WTC11 (cell line): ENCODE measurements at regions not wholly inside any gene's neighbourhood (a gene's known extent, or its start where the extent isn't known, plus 50 kb on each side); places are given as distances from the start of the nearest gene placed in this dataset.

Experiments
- ATAC-seq: fragments of 200-7000 bp; cut with Tn5 transposase; 2 replicates; pipeline ENCODE4 v1.10.0; 2021; ENCODE audit warnings: mild to moderate bottlenecking, moderate library complexity
- CTCF ChIA-PET: fragments of 300-600 bp; sonication (Branson Sonifier 250); formaldehyde crosslinking; loops from one replicate; lab custom pipeline; 2021; ENCODE audit warnings: antibody characterized with exemption; lab: Charles Lee
- POLR2A ChIA-PET: fragments of 350-600 bp; sonication (Branson Sonifier 250); formaldehyde crosslinking; loops from one replicate; lab custom pipeline; 2021; ENCODE audit warnings: antibody characterized with exemption; lab: Charles Lee
- DNase-seq: peaks from one replicate; pipeline ENCODE4 v3.0.0; 2021; ENCODE audit warnings: low spot score
- H3K27ac Mint-ChIP-seq: 2 replicates; pipeline ENCODE4 v1.8.0; 2021; ENCODE audit warnings: mixed read lengths
- H3K27me3 Mint-ChIP-seq: 2 replicates; pipeline ENCODE4 v1.8.0; 2021; ENCODE audit warnings: low read depth, mild to moderate bottlenecking, moderate library complexity, mixed read lengths
- H3K36me3 Mint-ChIP-seq: 2 replicates; pipeline ENCODE4 v1.8.0; 2021; ENCODE audit warnings: mixed read lengths
- H3K4me1 Mint-ChIP-seq: 2 replicates; pipeline ENCODE4 v1.8.0; 2022; ENCODE audit warnings: mixed read lengths
- H3K4me3 Mint-ChIP-seq: 2 replicates; pipeline ENCODE4 v1.8.0; 2021; ENCODE audit warnings: mild to moderate bottlenecking, moderate library complexity, mixed read lengths
- H3K9me3 Mint-ChIP-seq: 2 replicates; pipeline ENCODE4 v1.8.0; 2021; ENCODE audit warnings: mixed read lengths
- AFF4 ChIP-seq: sonication (generic); formaldehyde crosslinking; IDR thresholded peaks from 2 replicates; pipeline ENCODE4 v1.8.1; 2023; ENCODE audit warnings: mild to moderate bottlenecking, missing genetic modification reagents, borderline replicate concordance
- ATF2 ChIP-seq: sonication (generic); formaldehyde crosslinking; IDR thresholded peaks from 2 replicates; pipeline ENCODE4 v1.8.1; 2022; ENCODE audit warnings: low read depth, missing genetic modification reagents, borderline replicate concordance
- CBFB ChIP-seq: sonication (generic); formaldehyde crosslinking; IDR thresholded peaks from 2 replicates; pipeline ENCODE4 v1.8.1; 2022; ENCODE audit warnings: mild to moderate bottlenecking, low read depth, missing genetic modification reagents
- ELF4 ChIP-seq: sonication (generic); formaldehyde crosslinking; IDR thresholded peaks from 2 replicates; pipeline ENCODE4 v1.8.1; 2022; ENCODE audit warnings: low read depth, mild to moderate bottlenecking, moderate library complexity, missing genetic modification reagents
- ETV6 ChIP-seq: sonication (generic); formaldehyde crosslinking; IDR thresholded peaks from 2 replicates; pipeline ENCODE4 v1.8.1; 2022; ENCODE audit warnings: mild to moderate bottlenecking, missing genetic modification reagents
- GABPB1 ChIP-seq: sonication (generic); formaldehyde crosslinking; IDR thresholded peaks from 2 replicates; pipeline ENCODE4 v1.8.1; 2023; ENCODE audit warnings: mild to moderate bottlenecking, missing genetic modification reagents
- IRF2 ChIP-seq: sonication (generic); formaldehyde crosslinking; IDR thresholded peaks from 2 replicates; pipeline ENCODE4 v1.8.0; 2022; ENCODE audit warnings: low read depth, missing genetic modification reagents, borderline replicate concordance
- KAT7 ChIP-seq: sonication (generic); formaldehyde crosslinking; IDR thresholded peaks from 2 replicates; pipeline ENCODE4 v1.8.1; 2023; ENCODE audit warnings: missing genetic modification reagents, mild to moderate bottlenecking, borderline replicate concordance
- NR3C1 ChIP-seq: sonication (generic); formaldehyde crosslinking; conservative IDR thresholded peaks from 2 replicates; pipeline ENCODE4 v1.8.1; 2023; ENCODE audit warnings: low read depth, mild to moderate bottlenecking, missing genetic modification reagents
- SMAD4 ChIP-seq: sonication (generic); formaldehyde crosslinking; IDR thresholded peaks from 2 replicates; pipeline ENCODE4 v1.8.0; 2022; ENCODE audit warnings: mild to moderate bottlenecking, missing genetic modification reagents
- SOX15 ChIP-seq: fragments of 250-450 bp; sonication (Bioruptor Pico); IDR thresholded peaks from 2 replicates; pipeline ENCODE4 v1.9.0; 2021; ENCODE audit warnings: mild to moderate bottlenecking
- SP1 ChIP-seq: sonication (generic); formaldehyde crosslinking; conservative IDR thresholded peaks from 2 replicates; pipeline ENCODE4 v1.8.1; 2022; ENCODE audit warnings: missing genetic modification reagents
- TCF7 ChIP-seq: sonication (generic); formaldehyde crosslinking; IDR thresholded peaks from 2 replicates; pipeline ENCODE4 v1.8.0; 2022; ENCODE audit warnings: mild to moderate bottlenecking, low read depth, missing genetic modification reagents, moderate library complexity
- ZNF138 ChIP-seq: sonication (generic); formaldehyde crosslinking; conservative IDR thresholded peaks from 2 replicates; pipeline ENCODE4 v1.8.1; 2022; ENCODE audit warnings: mild to moderate bottlenecking, moderate library complexity, missing genetic modification reagents
- ZNF219 ChIP-seq: sonication (generic); formaldehyde crosslinking; IDR thresholded peaks from 2 replicates; pipeline ENCODE4 v1.8.0; 2023; ENCODE audit warnings: missing genetic modification reagents, mild to moderate bottlenecking, borderline replicate concordance
- ZNF396 ChIP-seq: fragments of 250-450 bp; sonication (Bioruptor Pico); IDR thresholded peaks from 2 replicates; pipeline ENCODE4 v1.8.0; 2021; ENCODE audit warnings: mild to moderate bottlenecking, moderate library complexity, borderline replicate concordance
- TF ChIP-seq, protein P1 (sequence below): sonication (generic); formaldehyde crosslinking; conservative IDR thresholded peaks from 2 replicates; pipeline ENCODE4 v1.8.1; 2023; ENCODE audit warnings: mild to moderate bottlenecking, low read depth, missing genetic modification reagents, moderate library complexity
- TF ChIP-seq, protein P2 (sequence below): sonication (generic); formaldehyde crosslinking; IDR thresholded peaks from 2 replicates; pipeline ENCODE4 v1.8.0; 2022; ENCODE audit warnings: mild to moderate bottlenecking, missing genetic modification reagents
- TF ChIP-seq, protein P3 (sequence below): fragments of 250-450 bp; sonication (Bioruptor Pico); IDR thresholded peaks from 2 replicates; pipeline ENCODE4 v2.1.2; 2022; ENCODE audit warnings: mild to moderate bottlenecking, moderate library complexity
- TF ChIP-seq, protein P4 (sequence below): sonication (generic); formaldehyde crosslinking; IDR thresholded peaks from 2 replicates; pipeline ENCODE4 v1.8.0; 2023; ENCODE audit warnings: mild to moderate bottlenecking, missing genetic modification reagents

DNA sequence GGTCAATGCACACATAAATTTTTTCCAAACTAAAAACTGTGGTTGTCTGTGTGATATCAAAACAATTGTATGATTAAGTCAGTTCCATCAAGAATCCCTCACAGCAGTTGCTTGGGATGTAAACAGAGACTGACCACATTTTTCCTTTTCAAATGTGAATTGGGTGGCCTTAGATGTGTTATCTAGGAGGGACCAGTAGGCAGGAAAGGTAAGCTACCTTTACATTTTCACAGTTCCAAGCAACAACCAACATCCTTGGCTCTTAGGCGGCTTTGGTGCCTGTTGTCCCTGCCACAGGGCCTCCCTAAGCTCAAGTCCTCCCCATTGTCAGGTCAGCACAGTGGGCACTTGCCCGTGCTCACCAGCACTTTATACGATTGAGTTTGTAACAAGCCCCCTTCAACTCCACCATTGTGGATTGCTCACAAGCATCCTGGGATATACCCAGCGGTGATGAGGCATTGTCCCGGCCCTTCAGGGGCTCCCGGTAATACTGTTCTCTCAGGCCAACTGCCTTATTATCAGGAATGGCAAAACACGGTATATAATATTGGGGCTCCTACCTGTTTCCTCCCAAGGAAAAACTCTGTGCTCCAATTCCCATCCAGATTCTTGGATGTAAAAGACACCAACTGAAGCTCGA, 114.9 kb upstream of the ANKRD1 start (continued):
- TF ChIP-seq AFF4 (CRISPR knock-in tag) = no peak
- no peak for TF ChIP-seq ZNF219 (CRISPR knock-in tag)
- no peak for TF ChIP-seq SOX15 (CRISPR knock-in tag)
- TF ChIP-seq ZNF138 (CRISPR knock-in tag) = no peak
- no peak for TF ChIP-seq IRF2
- TF ChIP-seq, protein P1, sequence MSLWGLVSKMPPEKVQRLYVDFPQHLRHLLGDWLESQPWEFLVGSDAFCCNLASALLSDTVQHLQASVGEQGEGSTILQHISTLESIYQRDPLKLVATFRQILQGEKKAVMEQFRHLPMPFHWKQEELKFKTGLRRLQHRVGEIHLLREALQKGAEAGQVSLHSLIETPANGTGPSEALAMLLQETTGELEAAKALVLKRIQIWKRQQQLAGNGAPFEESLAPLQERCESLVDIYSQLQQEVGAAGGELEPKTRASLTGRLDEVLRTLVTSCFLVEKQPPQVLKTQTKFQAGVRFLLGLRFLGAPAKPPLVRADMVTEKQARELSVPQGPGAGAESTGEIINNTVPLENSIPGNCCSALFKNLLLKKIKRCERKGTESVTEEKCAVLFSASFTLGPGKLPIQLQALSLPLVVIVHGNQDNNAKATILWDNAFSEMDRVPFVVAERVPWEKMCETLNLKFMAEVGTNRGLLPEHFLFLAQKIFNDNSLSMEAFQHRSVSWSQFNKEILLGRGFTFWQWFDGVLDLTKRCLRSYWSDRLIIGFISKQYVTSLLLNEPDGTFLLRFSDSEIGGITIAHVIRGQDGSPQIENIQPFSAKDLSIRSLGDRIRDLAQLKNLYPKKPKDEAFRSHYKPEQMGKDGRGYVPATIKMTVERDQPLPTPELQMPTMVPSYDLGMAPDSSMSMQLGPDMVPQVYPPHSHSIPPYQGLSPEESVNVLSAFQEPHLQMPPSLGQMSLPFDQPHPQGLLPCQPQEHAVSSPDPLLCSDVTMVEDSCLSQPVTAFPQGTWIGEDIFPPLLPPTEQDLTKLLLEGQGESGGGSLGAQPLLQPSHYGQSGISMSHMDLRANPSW (CRISPR knock-in tag) = no peak
- TF ChIP-seq ELF4 (CRISPR knock-in tag) = no peak
- TF ChIP-seq KAT7 (CRISPR knock-in tag) = no peak

DNA sequence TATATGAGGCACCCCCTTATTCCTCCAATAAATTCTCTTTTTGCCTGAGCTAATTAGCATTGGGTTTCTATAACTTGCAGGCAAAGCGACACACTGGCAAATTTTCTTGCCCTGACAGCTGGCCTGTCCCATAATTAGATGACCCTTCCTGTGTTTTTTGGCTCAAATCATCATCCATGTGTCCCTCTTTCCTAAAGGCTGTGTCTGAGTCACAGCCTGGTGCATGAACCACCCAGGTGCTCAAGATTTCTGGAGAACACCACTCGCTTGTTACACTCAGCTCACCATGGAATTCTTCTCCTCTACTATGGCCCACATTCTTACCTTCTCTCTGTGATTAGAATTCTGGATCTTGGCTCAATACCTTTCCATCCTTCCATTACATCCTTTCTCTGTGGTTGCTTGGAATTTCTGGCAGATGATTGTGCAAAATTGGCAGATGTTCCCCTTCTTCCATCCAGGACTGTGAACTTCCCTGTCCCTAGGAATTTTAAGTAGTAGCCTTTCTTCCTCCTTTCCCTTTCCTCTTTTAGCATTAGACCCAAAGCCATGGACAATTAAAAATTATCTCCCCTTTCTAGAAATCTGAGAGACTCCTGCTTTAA, 116.0 kb upstream of the ANKRD1 start:
- DNase-seq = no peak
- Mint-ChIP-seq H3K36me3 (no peaks in the 10 kb centered on the region), H3K27me3 (peaks cover 12% of the 10 kb centered on the region), H3K27ac (no peak overlapping the region)
- TF ChIP-seq, protein P2, sequence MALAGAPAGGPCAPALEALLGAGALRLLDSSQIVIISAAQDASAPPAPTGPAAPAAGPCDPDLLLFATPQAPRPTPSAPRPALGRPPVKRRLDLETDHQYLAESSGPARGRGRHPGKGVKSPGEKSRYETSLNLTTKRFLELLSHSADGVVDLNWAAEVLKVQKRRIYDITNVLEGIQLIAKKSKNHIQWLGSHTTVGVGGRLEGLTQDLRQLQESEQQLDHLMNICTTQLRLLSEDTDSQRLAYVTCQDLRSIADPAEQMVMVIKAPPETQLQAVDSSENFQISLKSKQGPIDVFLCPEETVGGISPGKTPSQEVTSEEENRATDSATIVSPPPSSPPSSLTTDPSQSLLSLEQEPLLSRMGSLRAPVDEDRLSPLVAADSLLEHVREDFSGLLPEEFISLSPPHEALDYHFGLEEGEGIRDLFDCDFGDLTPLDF (CRISPR knock-in tag) = no peak
- TF ChIP-seq ATF2 (CRISPR knock-in tag) = no peak
- no peak for TF ChIP-seq ZNF396 (CRISPR knock-in tag)
- no peak for TF ChIP-seq GABPB1
- no peak for TF ChIP-seq ETV6
- no peak for TF ChIP-seq CBFB
- TF ChIP-seq, protein P3, sequence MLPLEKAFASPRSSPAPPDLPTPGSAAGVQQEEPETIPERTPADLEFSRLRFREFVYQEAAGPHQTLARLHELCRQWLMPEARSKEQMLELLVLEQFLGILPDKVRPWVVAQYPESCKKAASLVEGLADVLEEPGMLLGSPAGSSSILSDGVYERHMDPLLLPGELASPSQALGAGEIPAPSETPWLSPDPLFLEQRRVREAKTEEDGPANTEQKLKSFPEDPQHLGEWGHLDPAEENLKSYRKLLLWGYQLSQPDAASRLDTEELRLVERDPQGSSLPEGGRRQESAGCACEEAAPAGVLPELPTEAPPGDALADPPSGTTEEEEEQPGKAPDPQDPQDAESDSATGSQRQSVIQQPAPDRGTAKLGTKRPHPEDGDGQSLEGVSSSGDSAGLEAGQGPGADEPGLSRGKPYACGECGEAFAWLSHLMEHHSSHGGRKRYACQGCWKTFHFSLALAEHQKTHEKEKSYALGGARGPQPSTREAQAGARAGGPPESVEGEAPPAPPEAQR (CRISPR knock-in tag) = no peak
- TF ChIP-seq NR3C1 (CRISPR knock-in tag) = no peak
- no peak for TF ChIP-seq SP1 (CRISPR knock-in tag)
- no peak for TF ChIP-seq ZNF219 (CRISPR knock-in tag)
- no peak for TF ChIP-seq SMAD4 (CRISPR knock-in tag)
- no peak for TF ChIP-seq TCF7 (CRISPR knock-in tag)
- TF ChIP-seq, protein P4, sequence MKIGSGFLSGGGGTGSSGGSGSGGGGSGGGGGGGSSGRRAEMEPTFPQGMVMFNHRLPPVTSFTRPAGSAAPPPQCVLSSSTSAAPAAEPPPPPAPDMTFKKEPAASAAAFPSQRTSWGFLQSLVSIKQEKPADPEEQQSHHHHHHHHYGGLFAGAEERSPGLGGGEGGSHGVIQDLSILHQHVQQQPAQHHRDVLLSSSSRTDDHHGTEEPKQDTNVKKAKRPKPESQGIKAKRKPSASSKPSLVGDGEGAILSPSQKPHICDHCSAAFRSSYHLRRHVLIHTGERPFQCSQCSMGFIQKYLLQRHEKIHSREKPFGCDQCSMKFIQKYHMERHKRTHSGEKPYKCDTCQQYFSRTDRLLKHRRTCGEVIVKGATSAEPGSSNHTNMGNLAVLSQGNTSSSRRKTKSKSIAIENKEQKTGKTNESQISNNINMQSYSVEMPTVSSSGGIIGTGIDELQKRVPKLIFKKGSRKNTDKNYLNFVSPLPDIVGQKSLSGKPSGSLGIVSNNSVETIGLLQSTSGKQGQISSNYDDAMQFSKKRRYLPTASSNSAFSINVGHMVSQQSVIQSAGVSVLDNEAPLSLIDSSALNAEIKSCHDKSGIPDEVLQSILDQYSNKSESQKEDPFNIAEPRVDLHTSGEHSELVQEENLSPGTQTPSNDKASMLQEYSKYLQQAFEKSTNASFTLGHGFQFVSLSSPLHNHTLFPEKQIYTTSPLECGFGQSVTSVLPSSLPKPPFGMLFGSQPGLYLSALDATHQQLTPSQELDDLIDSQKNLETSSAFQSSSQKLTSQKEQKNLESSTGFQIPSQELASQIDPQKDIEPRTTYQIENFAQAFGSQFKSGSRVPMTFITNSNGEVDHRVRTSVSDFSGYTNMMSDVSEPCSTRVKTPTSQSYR (CRISPR knock-in tag) = no peak
- TF ChIP-seq, all 79 proteins: peak for 0
- Mint-ChIP-seq H3K9me3 (no peaks in the 10 kb centered on the region), H3K4me3 (no peak overlapping the region), H3K4me1 (peaks cover 23% of the 10 kb centered on the region)
- ATAC-seq = no peak
- CTCF ChIA-PET = interaction anchor here (0.8 to 2.2 kb wide), 3 partner anchors 20 to 259 kb away, joined by 3 to 9 read pairs (median 3); no protein-coding TSS in a partner anchor
- POLR2A ChIA-PET = no interaction called here
